ENCODE measurements at regions not wholly inside any gene's neighbourhood (a gene's known extent, or its start where the extent isn't known, plus 50 kb on each side); places are given as distances from the start of the nearest gene placed in this dataset.

DNA sequence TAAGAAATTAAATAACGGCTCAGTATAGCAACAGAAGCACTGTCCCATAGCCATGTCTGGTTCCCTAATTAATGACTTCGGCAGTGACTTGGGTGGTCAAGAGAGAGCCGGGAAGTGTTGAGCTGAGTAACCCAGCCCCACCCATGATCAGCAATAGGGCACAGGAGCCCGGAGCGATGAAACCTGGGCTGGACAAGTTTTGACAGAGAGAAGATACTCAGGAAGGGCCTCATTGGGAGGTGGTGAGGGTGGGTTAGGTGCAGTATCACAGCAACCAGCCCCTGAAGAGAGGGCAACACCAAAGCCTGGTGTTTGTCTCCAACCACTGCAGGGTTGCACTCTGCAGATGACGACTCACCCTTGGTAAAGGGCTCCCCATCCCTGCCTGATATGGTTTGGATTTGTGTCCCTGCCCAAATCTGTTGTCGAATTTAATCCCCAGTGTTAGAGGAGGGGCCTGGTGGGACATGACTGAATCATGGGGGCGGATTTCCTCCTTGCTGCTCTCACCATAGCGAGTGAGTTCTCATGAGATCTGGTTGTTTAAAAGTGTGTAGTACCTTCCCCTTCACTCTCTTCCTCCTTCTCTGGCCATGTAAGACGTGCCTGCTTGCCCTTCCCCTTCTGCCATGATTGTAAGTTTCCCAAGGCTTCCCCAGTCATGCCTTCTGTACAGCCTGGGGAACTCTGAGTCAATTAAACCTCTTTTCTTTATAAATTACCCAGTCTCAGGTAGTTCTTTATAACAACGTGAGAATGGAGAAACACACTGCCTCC, 124.9 kb upstream of the MED13L start:
- DNase-seq (ENCODE audit: low spot score) = no peak

DNA sequence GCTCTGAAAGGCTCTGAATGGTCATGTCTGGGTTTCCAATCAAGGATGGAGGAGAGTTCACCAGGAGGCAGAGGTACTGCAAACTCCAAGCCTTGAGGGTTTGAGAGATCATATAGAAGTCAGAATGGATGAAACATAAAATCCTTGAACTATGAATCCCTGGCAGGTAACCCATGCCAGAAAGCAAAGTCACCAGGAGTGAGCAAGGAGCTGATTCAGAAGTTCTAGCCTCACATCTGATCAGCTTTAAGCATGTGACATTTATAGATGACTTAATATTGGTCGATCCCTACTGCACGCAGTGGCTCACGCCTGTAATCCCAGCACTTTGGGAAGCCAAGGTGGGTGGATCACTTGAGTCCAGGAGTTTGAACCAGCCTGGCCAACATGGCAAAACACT, 126.1 kb upstream of the MED13L start:
- DNase-seq (ENCODE audit: low spot score) = no peak

DNA sequence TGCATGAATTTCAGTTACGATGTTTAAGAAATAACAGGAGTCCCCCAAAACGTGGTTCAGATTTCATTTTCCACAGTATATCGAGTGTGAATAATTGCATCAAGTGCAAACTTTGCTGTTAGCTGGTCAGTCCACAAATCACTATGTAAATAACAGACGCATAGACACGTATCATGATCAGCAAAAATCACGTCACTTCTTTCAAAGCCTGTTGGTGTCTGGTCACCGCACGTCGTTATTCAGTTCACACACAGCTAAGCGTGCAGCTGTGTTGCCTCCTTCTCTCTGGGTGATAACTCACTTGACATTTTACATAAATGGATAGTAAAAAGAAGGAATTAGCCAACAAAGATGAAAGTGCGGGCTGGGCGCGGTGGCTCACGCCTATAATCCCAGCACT, 126.8 kb upstream of the MED13L start:
- DNase-seq (ENCODE audit: low spot score) = no peak

DNA sequence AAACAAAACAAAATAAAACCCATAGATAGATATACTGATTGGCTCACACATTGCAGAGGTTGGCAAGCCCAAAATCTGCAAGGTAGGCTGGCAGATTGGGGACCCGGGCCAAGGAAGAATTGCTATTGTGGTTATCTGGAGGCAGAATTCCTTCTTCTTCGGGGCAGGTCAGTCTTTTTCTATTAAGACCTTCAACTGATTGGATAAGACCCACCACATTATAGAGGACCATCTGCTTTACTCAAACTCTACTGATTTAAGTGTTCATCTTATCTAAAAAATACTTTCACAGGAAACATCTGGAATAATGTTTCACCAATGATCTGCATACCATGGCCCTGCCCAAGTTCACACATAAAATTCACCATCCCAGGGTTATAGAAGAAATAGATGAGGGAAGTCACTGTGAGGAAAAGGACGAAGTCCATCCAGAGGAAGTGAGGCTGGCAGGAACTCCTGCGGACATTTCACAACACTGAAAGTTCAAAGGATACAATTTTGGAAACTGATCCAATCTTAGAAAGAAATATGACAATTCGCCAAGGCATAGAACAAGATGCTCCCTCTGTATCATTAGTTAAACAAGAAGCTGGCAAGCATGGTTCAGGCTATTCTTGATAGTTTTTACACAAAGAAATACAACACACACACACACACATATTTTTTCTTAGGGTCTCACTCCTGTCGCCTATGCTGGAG, 127.6 kb upstream of the MED13L start:
- no peak for DNase-seq (ENCODE audit: low spot score)

DNA sequence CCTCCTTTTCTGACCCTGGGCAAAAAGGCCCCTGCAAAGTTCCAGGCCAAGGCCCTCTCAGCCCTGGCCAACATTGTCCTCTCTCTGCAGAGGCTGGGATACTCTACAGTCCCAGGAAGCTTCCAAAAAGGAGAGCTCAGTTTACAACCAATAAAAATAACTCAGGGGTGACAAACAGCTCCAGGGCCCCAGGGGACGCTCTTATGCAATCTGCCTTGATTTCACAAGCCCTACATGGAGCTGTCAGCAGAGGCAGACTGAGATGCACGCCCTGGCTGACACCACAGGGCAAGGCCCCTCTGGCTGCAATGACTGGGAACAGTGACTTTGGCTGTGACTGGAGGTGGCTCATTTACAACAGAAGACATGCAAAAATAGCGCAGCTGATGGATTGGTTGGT, 129.0 kb upstream of the MED13L start:
- no peak for DNase-seq (ENCODE audit: low spot score)

DNA sequence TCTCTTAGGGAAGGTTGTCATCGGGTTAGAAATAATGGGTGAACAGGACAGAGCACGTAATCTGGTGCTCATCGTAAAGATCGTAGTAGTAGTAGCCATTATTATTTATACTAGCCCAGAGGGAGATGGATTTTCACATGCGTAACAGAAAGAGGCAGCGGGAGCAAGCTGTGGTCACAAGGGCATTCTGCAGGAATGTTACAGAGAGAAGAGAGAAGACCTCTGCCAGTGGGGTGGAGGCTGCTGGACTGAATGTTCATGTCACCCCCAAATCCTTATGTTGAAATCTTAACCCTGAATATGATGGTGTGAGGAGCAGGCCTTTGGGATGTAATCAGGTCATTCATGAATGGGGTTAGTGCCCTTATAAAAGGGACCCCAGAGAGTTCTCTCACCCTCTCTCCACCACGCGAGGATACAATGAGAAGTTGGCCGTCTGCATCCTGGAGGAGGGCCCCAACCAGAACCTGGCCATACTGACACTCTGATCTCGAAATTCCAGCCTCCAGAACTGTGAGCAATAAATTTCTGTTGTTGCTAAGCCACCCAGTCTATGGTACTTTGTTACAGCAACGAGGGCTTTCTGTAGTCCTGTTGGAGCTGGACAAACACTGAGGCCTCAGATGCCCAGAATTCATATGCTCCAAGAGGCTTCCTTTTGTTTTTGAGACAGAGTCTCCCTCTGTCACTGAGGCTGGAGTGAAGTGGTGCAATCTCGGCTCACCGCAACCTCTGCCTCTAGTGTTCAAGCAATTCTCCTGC, 131.2 kb upstream of the MED13L start:
- DNase-seq (ENCODE audit: low spot score) = no peak

DNA sequence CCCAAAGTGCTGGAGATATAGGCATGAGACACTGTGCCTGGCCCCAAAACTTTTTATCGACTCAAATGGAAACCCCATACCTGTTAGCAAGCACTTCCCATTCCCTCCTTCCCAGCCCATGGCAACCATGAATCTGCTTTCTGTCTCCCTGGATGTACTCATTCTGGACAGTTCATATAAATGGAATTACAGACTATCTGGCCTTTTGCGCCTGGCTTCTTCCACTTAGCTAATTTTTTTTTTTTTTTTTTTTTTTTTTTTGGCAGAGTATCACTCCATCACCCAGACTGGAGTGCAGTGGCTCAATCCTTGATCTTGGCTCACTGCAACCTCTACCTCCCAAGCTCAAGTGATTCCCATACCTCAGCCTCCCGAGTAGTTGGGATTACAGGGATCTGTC, 134.5 kb upstream of the MED13L start:
- DNase-seq (ENCODE audit: low spot score) = no peak

DNA sequence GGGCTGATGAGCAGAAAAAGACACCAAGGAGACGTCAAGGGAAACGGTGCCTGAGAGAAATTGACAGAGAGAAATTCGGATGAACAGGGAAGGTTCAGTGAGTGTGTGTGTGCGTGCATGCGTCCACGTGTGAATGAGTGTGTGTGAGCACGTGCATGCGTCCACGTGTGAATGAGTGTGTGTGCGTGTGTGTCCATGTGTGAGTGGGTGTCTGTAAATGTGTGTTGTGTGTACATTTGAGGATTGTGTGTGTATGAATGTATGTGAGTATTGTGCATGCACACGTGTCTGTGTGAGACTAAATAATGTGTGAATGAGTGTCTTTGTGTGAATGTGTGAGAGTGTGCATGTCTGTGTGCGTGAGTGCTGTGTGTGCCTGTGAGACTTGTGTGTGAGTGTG, 137.4 kb upstream of the MED13L start:
- DNase-seq (ENCODE audit: low spot score) = no peak

DNA sequence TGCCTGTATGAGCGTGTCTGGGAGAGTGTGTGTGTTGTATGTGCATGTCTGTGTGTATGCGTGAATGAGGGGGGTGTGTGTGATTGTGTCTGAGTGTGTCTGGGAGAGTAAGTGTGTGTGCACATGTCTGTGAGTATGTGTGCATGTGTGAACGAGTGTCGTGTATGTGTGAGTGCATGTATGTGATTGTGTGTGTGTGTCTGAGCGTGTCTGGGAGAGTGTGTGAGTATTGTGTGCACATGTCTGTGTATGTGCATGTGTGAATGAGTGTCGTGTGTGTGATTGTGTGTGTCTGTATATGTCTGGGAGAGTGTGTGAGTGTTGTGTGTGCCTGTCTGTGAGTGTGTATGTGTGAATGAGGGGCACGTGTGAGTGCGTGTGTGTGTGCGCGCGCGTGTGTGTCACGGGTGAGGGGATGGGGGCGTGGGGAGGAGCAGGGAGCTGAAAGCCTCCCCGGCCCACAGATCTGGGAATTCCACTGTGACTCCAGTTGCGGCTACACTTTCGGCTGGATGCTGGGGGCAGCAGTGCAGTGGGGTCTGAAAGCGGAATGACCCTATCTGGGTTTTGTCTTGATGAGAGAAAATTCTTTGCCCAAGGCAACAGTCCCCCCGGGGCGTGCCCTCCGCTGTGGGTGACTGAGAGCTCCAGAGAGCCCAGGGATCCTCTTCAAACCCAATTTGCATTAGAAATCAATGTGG, 138.1 kb upstream of the MED13L start:
- DNase-seq (ENCODE audit: low spot score) = no peak

DNA sequence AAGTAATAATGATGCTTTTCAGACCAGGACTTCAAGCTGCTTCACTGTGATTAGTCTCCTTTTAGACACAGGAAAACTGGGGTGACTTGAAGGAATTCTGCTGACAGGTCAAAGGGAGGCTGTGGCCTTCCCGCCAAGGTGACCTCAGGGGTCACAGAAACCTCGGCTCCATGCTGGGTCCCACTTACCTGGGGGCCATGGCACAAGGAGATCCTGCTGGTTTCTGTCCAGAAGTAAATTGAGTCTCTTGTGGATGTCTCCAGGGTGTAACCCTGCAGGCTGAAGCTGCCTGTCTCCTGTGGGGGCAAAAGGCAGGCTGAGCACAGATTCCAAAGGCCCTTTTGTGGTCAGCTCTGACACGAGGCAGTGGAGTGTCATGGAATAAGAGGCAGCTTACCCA, 138.7 kb upstream of the MED13L start:
- DNase-seq (ENCODE audit: low spot score) = no peak

DNA sequence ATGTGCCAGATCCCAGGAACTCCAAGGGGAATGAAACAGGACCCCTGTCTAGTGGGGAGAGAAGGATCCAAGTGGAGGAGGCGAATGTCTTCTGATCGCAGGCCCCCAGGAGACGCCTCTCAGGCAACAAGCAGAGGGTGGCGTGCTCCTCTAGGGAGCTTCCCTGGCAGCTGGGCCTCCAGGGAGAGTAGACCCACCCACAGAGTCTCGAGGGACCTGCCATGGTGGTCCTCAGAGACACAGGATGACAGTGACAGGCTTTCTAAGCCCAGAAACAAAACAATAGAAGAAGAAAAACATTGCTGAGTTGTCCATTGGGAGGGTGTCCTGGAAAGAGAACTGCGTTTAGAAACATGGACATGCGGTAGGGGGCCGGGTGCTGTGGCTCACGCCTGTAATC, 140.6 kb upstream of the MAP1LC3B2 start:
- no peak for DNase-seq (ENCODE audit: low spot score)

DNA sequence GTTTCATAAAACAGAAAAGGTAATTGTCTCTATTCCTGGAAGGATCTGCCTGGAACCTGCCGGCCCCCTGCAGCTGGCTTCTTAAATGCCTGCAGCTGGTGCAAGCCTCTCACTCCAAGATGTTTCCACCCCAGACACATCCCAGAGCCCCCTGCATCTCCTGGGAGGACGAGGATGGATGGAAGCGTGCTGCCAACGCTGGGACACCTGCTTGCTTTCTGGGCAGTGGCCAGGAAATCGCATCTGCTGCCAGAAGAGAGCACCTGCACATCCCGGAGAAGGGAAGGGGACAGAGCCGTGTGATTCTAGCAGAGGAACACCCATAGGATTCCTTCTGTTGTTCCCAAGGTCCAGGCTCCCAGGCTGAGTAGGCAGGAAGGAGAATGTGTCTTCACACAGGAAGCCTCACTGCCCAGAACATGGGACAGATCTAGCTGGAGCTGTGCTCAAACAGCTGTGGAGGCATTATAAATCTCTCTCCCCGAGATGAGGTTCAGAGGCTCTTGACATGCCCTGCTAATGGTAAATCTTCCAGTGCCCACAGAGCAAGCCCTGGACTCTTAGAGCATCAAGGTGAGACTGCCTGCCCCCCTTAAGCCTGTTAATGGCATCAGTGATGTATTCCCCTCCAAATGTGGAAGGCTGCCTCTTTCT, 138.8 kb upstream of the MAP1LC3B2 start:
- no peak for DNase-seq (ENCODE audit: low spot score)

DNA sequence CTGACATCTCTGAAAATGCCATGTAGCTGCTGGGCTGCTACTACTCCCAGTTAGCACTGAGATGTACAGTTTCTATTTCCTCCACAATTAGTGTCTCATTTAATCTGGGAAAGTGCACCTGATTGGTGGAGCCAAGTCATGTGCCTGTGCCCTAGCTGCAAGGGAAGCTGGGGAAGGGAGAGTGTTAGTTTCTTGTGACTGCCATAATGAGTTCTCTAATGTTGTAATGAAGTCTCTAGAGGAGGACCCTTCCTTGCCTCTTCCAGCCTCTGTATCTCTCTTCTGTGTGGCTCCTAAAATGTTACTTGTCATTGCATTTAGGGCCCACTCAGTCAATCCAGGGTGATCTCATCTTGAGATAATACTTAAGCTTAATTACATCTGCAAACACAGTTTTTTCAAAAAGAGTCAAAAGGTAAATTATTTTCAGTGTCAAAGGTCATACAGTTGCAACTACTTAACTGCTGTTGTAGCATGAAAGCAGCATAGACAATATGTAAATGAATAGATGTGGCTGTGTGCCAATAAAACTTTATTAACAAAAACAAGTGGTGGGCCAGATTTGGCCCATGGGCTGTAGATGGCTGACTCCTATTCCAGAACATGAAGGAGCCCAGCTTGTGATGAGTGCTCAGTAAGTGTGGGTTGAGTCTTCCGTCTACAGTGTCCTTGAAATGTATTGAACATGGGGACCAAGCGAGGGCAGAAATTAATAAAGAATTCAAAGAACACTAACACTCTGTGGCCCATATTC, 137.2 kb upstream of the MAP1LC3B2 start:
- DNase-seq (ENCODE audit: low spot score) = no peak

DNA sequence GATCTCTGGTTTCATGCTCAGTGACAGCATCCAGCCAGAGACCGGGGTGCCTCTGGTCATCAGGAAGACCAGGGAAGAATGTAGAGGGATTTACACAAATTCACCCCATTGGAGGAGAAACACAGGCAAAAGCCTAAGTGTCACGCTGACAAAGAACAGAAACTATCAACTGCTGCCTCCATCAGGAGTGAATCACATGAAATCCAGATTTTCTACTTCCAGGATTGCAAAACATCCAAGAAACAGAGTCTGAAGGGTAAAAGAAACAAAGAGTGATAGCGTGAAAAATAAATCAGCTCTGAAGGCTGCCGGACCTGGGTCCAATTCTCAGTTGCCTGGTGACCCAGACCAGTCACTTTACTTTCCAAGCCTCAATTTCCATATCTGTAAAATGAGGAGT, 136.1 kb upstream of the MAP1LC3B2 start:
- DNase-seq (ENCODE audit: low spot score) = no peak

DNA sequence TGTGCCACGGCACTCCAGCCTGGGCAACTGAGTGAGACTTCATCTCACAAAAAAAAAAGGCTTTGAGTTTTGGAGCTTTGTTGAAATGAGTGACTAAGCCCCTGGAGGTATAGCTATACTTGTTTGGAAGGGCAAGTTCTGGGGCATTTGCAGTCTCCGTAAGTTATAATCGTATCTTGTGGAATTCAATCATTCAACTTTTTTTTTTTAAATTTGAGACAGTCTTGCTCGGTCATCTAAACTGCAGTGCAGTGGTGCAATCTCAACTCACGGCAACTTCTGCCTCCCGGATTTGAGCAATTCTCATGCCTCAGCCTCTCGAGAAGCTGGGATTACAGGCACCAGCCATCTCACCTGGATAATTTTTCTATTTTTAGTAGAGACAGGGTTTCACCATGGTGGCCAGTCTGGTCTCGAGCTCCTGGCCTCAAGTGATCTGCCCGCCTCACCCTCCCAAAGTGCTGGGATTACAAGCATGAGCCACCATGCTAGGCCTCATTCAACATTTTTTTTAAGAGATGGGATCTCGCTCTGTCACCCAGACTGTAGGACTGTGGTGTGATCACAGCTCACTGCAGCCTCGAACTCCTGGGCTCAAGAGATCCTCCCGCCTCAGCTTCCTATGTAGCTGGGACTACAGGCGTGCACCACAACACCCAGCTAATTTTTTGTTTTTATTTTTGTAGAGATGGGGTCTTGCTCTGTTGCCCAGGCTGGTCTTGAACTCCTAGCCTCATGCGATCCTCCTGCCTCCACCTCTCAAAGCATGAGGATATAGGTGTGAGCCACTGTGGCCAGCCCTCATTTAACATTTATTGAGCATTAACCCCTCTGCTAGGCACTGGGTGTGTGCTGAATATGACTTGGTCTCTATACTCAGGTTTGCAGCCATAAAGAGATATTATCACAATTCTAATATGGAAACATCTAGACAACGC, 133.7 kb upstream of the MAP1LC3B2 start:
- no peak for DNase-seq (ENCODE audit: low spot score)

DNA sequence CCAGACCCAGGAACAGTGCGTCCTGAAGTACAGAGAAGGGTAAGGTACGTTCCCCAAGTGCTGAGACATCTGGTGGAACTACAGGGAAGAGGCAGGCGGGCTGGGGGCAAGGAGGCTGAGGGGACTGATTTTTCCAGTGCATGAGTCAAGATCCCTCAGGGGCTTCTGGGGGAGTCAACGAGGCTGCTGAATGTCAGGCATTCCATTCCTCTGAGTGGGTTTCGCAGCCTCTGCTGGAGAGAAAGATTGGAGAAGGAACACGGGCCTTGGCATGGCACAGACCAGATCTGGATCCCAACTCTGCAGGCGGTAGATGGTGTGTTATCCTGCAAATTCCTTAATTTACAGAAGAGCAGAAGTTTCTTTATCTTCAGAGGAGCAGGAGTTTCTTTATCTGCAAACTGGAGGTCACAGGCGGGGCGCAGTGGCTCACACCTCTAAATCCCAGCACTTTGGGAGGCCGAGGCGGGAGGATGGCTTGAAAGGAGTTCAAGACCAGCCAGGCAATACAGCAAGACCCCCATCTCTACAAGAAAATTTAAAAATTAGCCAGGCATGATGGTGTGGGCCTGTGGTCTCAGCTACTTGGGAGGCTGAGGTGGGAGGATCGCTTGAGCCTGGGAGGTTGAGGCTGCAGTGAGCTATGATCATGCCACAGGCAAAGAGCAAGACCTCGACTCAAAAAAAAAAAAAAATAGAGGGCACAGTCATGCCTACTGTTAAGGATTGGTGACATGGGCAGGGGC, 132.6 kb upstream of the MAP1LC3B2 start:
- no peak for DNase-seq (ENCODE audit: low spot score)

DNA sequence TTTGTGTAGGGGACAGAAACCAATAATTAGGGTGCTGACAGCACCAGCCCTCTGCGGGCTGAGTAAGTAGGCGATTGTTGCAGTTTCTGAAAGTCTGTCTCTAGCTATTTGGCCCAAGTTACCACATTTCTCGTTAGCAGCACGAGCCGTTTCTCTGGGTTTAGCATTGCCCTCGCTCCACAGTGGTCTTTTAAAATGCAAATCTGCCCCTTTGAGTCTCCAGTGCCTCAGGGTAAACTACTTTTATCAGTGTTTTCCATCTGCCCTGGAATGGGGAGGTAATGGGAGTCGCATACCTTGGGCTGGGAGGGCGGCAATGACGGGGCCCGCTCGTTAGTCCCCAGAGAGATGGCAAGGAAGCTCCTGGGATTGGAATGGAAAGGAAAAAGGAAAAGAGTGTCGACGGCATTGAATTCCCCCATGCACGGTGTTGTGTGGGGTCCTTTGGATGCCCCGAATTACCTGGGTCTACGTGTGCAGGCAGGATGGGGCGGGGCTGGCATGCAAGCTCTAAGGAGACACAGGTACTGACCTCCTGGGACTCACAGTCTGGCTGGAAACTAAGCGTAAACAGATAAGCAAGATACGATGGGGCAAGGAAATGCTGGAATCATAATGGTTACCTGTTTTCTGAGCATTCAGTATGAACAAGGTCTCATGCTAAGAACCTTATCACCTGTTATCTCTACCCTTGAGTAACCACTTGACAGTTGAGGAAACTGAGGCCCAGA, 131.8 kb upstream of the MAP1LC3B2 start:
- no peak for DNase-seq (ENCODE audit: low spot score)

DNA sequence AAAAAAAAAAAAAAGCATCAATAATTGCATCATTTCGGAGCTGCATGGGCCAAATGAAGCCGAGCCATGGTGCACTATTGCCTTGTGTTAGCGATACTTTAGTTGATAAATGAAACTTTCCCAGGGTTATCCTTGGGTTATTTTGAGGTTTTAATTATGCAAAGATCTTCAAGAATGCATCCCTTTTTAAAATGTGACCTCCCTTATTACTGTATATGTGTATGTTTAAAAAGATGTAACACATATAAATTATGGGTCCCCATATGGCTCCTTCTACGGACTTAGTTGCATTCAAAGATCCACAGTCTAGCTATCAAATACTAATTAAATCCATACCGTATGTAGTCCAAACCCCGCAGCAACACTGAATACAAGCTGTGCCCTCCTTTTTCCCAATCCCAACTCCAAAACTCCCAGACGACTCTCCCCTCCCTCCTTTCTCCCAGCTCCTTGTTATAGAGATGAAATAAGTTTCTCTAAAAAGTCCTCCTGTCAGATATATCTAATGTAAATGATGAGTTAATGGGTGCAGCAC, 129.3 kb upstream of the MAP1LC3B2 start:
- no peak for DNase-seq (ENCODE audit: low spot score)

Data from hematopoietic multipotent progenitor cell treated with erythropoietin and hydrocortisone succinate and interleukin-3 and kit ligand, for 17 days (in vitro differentiated cells).